Sigmoid colon (tissue), 4 donors: ENCODE measurements at regions not wholly inside any gene's neighbourhood (a gene's known extent, or its start where the extent isn't known, plus 50 kb on each side); places are given as distances from the start of the nearest gene placed in this dataset.

Experiments
- CTCF ChIP-seq, 4 experiments: fragments of 450-650 bp in 3 of 4; fragments of 200-600 bp in 1 of 4; IDR thresholded peaks; one replicate each; pipeline ENCODE4 v1.5.1; 2016 to 2019; ENCODE audit warnings: antibody characterized with exemption in 4 of 4, mild to moderate bottlenecking in 3 of 4, moderate library complexity in 2 of 4
- POLR2AphosphoS5 ChIP-seq, 4 donors: sonication (generic); formaldehyde crosslinking; IDR thresholded peaks; one replicate each; pipeline ENCODE4 v1.6.1; 2017; ENCODE audit warnings: antibody characterized with exemption in 4 of 4

GRCh38 chr15:38788918-38789317 lies 224.3 kb upstream of the RASGRP1 start:
- TF ChIP-seq CTCF (IDR thresholded peaks at IDR 0.05) (no peak), POLR2AphosphoS5 (IDR thresholded peaks at IDR 0.05) (no peak)
